ENCODE measurements at regions not wholly inside any gene's neighbourhood (a gene's known extent, or its start where the extent isn't known, plus 50 kb on each side); places are given as distances from the start of the nearest gene placed in this dataset.

GRCh38 chr6:167442245-167442644 is 117.4 kb downstream of the TTLL2 start:
- DNase-seq (ENCODE audit: low read depth in 2 of 2), result no peak

GRCh38 chr6:167442796-167443680 is 118.2 kb downstream of the TTLL2 start:
- DNase-seq (ENCODE audit: low read depth in 2 of 2), result no peak

GRCh38 chr6:167444602-167445346 is 119.9 kb downstream of the TTLL2 start:
- no peak for DNase-seq (ENCODE audit: low read depth in 2 of 2)

DNA sequence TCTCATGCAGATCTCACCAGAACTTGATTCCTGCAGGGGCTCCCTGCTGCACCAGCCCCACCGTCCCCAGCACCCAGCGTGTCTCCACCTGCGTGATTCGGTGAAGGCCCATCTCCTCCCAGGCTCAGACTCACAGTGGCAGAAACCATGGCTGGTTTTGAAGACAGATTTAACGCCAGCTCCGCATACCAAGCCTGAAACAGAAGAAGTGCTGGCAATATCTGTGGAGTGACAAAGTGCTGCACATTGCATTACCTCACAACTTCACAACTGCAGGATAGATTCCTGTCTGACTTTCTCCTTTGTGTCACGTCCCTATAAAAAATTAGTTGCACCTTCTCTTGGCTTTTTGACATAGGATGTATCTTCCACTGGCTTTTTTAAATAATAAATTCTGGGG is 120.7 kb downstream of the TTLL2 start:
- DNase-seq (ENCODE audit: low read depth in 2 of 2), result no peak

- DNase-seq (ENCODE audit: low read depth in 2 of 2), result no peak
These were observed 121.2 kb downstream of the TTLL2 start for GRCh38 chr6:167446046-167446445.

GRCh38 chr6:167446971-167447370 is 122.1 kb downstream of the TTLL2 start:
- DNase-seq (ENCODE audit: low read depth in 2 of 2), result no peak

DNA sequence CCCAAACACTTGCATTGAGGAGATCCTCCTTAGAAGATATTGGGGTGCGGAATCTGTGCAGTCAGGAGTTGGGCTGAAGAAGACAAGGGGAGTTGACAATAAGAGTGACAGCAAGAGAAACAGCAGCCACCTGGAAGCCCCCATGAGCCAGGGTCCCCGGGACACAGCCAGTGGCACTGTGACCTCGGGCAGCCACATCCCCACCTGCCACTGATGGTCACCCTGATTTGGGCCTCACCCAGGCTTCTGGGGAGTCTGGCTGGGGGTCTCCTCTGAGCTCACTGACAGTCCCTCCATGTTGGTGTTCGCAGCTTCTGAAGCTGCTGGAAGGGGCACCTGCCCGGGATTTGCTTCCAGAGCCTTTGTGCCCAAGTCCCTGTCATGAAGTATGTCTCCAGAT is 123.5 kb downstream of the TTLL2 start:
- DNase-seq (ENCODE audit: low read depth in 2 of 2), result no peak

DNA sequence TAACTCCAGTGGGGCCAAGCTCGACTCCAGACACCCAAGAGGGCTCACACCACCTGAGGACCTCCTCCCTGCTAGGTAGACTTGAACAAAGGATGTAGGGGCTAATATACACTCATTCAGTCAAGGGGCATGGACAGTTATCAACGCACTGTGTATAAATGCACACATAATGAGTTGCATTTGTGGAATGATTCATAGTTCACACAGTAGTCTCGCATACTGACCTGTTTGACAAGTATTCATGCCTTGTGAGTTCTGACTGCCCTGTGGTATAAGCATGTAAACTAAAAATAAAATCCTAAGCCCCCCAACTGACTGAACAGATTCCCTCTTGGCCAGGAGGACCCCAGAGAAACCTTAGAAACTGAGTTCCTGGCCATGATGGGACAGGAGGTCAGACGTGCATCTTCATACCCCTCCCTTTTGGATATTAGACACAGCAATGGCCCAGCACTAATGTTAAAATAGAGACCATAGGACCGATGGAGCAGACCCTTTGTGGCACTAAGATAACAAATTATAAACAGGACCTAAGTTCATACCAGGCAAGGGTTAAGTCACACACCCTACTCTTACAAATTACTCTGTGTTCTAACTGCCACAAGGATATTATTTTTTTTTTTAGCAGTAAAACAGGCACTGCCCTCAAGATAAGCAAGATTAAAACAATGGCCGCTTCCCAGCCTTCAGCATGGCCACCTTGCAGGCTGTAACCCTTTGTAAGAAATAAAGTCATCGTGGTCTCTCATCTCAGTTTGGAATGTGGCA is 124.4 kb downstream of the TTLL2 start:
- no peak for DNase-seq (ENCODE audit: low read depth in 2 of 2)

- DNase-seq (ENCODE audit: low read depth in 2 of 2), result no peak
These were observed 125.7 kb downstream of the TTLL2 start for GRCh38 chr6:167450626-167451025.

GRCh38 chr6:167452338-167453081 is 127.6 kb downstream of the TTLL2 start:
- DNase-seq (ENCODE audit: low read depth in 2 of 2), result no peak

DNA sequence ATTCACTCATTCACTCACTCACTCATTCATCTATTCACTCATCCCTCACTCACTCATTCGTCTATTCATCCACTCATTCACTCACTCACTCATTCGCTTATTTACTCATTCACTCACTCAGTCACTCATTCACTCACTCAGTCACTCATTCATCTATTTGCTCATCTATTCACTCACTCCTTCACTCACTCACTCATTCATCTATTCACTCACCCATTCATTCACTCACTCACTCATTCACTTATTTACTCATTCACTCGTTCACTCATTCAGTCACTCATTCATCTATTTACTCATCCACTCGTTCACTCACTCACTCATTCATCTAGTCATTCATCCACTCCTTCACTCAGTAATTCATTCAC is 128.2 kb downstream of the TTLL2 start:
- no peak for DNase-seq (ENCODE audit: low read depth in 2 of 2)

DNA sequence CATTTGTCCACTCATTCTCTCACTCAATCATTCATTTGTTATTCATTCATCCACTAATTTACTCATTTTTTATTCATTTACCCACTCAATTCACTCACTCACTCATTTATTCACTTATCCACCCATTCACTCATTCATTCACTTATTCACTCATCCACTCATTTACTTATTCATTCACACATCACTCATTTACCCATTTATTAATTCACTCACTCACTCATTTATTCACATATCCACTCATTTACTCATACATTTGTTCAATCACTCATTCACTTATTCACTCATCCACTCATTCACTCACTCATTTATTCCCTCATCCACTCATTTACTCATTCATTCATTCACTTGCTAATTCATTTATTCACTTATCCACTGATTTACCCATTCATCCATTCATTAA is 129.1 kb downstream of the TTLL2 start:
- DNase-seq (ENCODE audit: low read depth in 2 of 2), result no peak

DNA sequence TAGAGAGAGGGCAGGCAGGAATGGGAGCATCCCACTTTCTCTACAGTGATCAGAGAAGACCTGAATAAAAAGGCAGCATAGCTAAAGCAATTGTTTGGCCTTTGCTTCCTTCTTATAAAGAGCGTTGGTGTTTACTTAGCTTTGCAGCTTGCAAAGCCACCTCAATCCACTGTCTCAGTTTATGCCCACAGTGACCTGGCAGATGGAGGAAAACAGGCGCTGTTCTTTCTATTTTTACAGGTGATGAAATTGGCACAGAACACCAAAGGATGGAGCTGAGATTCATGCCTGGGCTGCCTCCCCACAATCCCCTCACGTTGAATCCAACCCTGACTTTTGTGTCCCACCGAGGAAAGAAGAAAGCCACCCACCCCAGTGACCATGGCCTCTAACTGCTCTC is 130.5 kb downstream of the TTLL2 start:
- no peak for DNase-seq (ENCODE audit: low read depth in 2 of 2)

GRCh38 chr6:167462514-167463312 is 137.8 kb downstream of the TTLL2 start:
- no peak for DNase-seq (ENCODE audit: low read depth in 2 of 2)

DNA sequence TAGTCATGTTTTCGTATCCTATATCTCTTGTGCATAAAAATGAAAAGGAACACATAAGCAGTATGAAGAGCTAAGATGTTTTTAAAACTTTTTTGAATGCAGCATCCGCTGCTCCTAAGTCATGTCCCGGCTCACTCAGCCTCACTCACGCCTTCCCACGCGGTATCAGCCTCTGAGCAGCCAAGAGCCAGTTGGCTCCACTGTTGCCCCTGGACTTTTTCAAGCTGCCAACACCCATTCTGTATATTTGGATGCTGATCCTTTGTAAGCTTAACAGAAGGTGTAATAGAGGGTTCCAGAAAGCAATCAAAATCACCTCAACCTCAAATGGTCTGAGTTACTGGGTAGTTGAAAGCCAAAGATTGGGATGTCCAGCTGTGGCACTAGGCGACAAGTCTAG is 139.3 kb downstream of the TTLL2 start:
- DNase-seq (ENCODE audit: low read depth in 2 of 2), result no peak

- DNase-seq (ENCODE audit: low read depth in 2 of 2), result no peak
These were observed 140.6 kb downstream of the TTLL2 start for GRCh38 chr6:167465482-167465881.

- DNase-seq (ENCODE audit: low read depth in 2 of 2), result no peak
These were observed 142.4 kb downstream of the TTLL2 start for GRCh38 chr6:167467282-167467681.

- DNase-seq (ENCODE audit: low read depth in 2 of 2), result no peak
These were observed 143.0 kb downstream of the TTLL2 start for GRCh38 chr6:167467793-167468431.

DNA sequence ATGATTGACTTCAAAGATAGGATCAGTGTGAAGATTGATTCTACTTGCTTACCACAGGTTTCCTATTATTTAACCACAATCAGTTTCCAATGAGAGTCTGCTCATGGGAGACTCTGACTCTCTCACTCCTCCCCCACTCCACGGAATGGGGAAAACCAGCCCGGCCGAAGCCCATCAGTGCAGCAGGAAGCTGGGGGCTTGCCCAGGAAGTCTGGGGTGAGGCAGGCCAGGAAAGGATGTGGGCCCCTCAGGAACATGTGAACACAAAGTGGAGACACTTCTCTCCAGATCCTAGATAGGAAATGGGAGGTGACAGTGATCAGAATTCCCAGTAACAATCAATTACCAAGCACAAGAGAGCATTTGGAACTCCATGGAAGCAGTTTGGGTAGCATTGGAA is 144.2 kb downstream of the TTLL2 start:
- peak; percentile 24 to 46 for DNase-seq (ENCODE audit: low read depth in 2 of 2)

GRCh38 chr6:167469672-167470071 is 144.8 kb downstream of the TTLL2 start:
- DNase-seq (ENCODE audit: low read depth in 2 of 2), result no peak
